BJ (cell line): ENCODE measurements at regions not wholly inside any gene's neighbourhood (a gene's known extent, or its start where the extent isn't known, plus 50 kb on each side); places are given as distances from the start of the nearest gene placed in this dataset.

Experiments
- CTCF ChIA-PET: fragments of 350-600 bp; formaldehyde crosslinking; extraction: SDS; loops from one replicate; lab custom pipeline; 2021; ENCODE audit warnings: antibody characterized with exemption, inconsistent platforms; lab: Yijun Ruan, JAX
- POLR2A ChIA-PET: fragments of 300-600 bp; sonication (Branson Sonifier 250); formaldehyde crosslinking; extraction: SDS; loops from one replicate; lab custom pipeline; 2021; ENCODE audit warnings: antibody characterized with exemption; lab: Charles Lee
- DNase-seq: peaks from one replicate; pipeline ENCODE4 v3.0.0-alpha.2; 2011; ENCODE audit warnings: low read depth
- H3K27me3 ChIP-seq: 2 replicates; pipeline ENCODE4 v1.6.0; 2011; ENCODE audit warnings: low read length; ENCODE audit not compliant: control insufficient read depth, insufficient read depth
- H3K36me3 ChIP-seq: 2 replicates; pipeline ENCODE4 v1.5.1; 2011; ENCODE audit warnings: low read length; ENCODE audit not compliant: control insufficient read depth, insufficient read depth
- H3K4me3 ChIP-seq: 2 replicates; pipeline ENCODE4 v1.5.1; 2011; ENCODE audit warnings: low read depth, mild to moderate bottlenecking, control low read depth, low read length
- CTCF ChIP-seq: IDR thresholded peaks from 2 replicates; pipeline ENCODE4 v1.5.1; 2011; ENCODE audit warnings: low read depth, mild to moderate bottlenecking, control low read depth, inconsistent platforms, low read length, moderate library complexity; ENCODE audit not compliant: insufficient read depth

DNA sequence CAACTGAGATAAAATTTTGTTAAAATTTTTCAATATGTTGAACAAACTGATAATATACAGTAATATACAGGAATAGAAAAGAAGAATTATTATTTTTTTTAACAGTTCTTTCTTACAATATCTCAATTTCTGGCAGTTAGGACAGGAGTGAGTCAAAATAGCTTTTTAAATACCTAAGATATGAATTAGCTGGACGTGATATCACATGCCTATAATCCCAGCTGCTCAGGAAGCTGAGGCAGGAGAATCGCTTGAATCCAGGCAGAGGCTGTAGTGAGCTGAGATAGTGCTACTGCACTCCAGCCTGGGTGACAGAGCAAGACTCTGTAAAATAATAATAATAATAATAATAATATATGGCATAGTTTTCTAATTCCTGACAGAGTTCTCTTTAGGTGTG lies 1039.3 kb downstream of the STPG2 start:
- CTCF ChIA-PET, result no interaction called here
- H3K36me3 ChIP-seq, result no peaks in the 10 kb centered on the region
- DNase-seq, result no peak
- H3K4me3 ChIP-seq, result no peak overlapping the region
- POLR2A ChIA-PET, result no interaction called here
- H3K27me3 ChIP-seq, result no peaks in the 10 kb centered on the region
- TF ChIP-seq CTCF, result no peak

GRCh38 chr4:97104666-97105065 lies 1038.6 kb downstream of the STPG2 start:
- ChIA-PET POLR2A (no interaction called here), CTCF (no interaction called here)
- Histone ChIP-seq H3K36me3 (no peaks in the 10 kb centered on the region), H3K27me3 (no peaks in the 10 kb centered on the region), H3K4me3 (no peak overlapping the region)
- no peak for TF ChIP-seq CTCF
- no peak for DNase-seq

DNA sequence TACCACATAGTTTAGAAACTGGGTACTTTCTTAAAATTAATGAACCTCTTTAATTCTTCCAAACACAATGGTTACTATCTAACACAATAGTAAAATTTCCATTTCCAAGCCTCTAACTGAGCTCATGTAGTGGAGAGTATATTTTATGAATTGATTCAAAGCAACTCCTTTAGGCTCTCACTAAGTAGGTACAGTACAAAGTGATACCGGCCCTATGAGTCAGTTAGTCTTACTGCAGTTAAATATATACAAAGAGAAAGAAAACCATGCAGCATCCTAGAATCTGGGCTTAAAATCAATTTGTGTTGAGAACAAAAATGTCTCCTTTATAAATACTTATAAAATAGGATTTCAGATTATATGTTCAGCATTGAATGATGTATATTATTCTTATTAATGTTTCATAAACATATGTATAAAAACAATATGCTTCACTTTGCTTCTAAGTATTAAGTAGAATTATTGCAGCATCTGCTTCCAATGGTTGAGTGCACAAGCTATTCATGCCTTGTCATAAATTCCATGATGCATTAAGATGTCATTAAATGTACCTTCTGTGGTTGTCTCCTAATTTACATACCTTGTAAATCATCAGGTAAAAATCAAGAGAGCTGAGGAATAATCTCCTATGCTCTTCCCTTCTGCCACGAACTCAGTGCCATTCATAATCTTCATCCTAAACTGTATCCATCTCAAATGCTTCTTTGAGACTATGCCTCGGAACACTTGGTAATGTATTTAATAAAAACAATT lies 1037.8 kb downstream of the STPG2 start:
- no peaks in the 10 kb centered on the region for H3K36me3 ChIP-seq
- ChIA-PET POLR2A (no interaction called here), CTCF (no interaction called here)
- H3K4me3 ChIP-seq, result no peak overlapping the region
- H3K27me3 ChIP-seq, result no peaks in the 10 kb centered on the region
- DNase-seq, result no peak
- TF ChIP-seq CTCF, result no peak

GRCh38 chr4:97106161-97106560 lies 1037.1 kb downstream of the STPG2 start:
- ChIA-PET CTCF (no interaction called here), POLR2A (no interaction called here)
- Histone ChIP-seq H3K36me3 (no peaks in the 10 kb centered on the region), H3K4me3 (no peak overlapping the region), H3K27me3 (no peaks in the 10 kb centered on the region)
- TF ChIP-seq CTCF, result no peak
- DNase-seq, result no peak

- POLR2A ChIA-PET, result no interaction called here
- CTCF ChIA-PET, result no interaction called here
- no peak for DNase-seq
Measured at GRCh38 chr4:97110506-97110905, 1032.8 kb downstream of the STPG2 start.

More at GRCh38 chr4:97110506-97110905, 1032.8 kb downstream of the STPG2 start:
- H3K4me3 ChIP-seq, result no peak overlapping the region
- H3K27me3 ChIP-seq, result no peaks in the 10 kb centered on the region
- H3K36me3 ChIP-seq, result no peaks in the 10 kb centered on the region
- no peak for TF ChIP-seq CTCF
